NB4 (cell line): ENCODE measurements at regions not wholly inside any gene's neighbourhood (a gene's known extent, or its start where the extent isn't known, plus 50 kb on each side); places are given as distances from the start of the nearest gene placed in this dataset.

Experiments used
- DNase-seq: peaks from one replicate; pipeline ENCODE4 v3.0.0; 2010; ENCODE audit warnings: low read depth
- H3K4me3 ChIP-seq: one replicate; pipeline ENCODE4 v1.5.1; 2011; ENCODE audit warnings: mild to moderate bottlenecking, low read depth, low read length, moderate library complexity
- MYC ChIP-seq: IDR thresholded peaks from 2 replicates; pipeline ENCODE4 v1.6.1; 2011; ENCODE audit warnings: low read depth, low read length
- POLR2A ChIP-seq: IDR thresholded peaks from 2 replicates; pipeline ENCODE4 v1.6.1; 2011; ENCODE audit warnings: mild to moderate bottlenecking; ENCODE audit not compliant: insufficient read length; ENCODE audit errors: extremely low read depth
- TF ChIP-seq, protein P1 (sequence below): IDR thresholded peaks from 2 replicates; pipeline ENCODE4 v1.6.1; 2011; ENCODE audit warnings: low read depth, low read length
- TF ChIP-seq, protein P2 (sequence below): IDR thresholded peaks from one replicate; pipeline ENCODE4 v1.5.1; 2012; ENCODE audit warnings: low read depth, low read length

DNA sequence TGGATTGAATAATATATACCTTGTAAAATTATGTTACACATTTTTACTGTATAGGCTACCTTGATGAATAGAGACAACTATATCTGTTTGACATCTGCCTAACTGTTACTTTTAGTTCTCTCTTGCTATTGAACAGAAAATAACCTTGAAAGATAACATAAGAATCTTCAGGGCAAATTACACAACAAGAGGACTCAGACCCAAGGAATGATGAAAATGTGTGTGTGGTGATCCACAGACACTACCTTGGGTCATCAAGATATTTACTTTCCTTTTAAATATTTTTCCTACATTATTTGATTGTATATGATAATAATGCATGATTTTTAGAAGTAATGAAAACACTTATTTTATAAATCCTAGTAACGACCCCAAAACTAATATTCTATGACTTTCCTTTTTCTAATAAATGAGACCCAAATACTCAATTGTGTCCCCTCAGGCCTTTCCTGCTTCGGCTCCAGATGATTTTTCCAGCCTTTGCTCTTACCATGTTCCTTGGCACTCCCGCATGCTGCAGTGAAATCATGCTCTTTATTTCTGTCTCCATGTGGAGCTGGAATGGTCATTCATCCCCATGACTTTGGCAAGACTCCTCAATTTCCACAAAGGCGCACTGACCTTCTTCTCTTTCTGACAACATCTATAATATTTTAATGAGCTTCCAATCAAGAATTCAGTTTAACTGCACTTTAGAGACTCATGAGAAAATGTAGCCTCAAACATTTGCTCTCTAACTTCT lies 187.6 kb downstream of the EPM2A start:
- no peak for DNase-seq
- TF ChIP-seq POLR2A (no peak), MYC (no peak)
- TF ChIP-seq, protein P1, sequence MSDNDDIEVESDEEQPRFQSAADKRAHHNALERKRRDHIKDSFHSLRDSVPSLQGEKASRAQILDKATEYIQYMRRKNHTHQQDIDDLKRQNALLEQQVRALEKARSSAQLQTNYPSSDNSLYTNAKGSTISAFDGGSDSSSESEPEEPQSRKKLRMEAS = no peak
- TF ChIP-seq, protein P2, sequence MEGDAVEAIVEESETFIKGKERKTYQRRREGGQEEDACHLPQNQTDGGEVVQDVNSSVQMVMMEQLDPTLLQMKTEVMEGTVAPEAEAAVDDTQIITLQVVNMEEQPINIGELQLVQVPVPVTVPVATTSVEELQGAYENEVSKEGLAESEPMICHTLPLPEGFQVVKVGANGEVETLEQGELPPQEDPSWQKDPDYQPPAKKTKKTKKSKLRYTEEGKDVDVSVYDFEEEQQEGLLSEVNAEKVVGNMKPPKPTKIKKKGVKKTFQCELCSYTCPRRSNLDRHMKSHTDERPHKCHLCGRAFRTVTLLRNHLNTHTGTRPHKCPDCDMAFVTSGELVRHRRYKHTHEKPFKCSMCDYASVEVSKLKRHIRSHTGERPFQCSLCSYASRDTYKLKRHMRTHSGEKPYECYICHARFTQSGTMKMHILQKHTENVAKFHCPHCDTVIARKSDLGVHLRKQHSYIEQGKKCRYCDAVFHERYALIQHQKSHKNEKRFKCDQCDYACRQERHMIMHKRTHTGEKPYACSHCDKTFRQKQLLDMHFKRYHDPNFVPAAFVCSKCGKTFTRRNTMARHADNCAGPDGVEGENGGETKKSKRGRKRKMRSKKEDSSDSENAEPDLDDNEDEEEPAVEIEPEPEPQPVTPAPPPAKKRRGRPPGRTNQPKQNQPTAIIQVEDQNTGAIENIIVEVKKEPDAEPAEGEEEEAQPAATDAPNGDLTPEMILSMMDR = no peak
- H3K4me3 ChIP-seq = no peak overlapping the region

- TF ChIP-seq MYC (no peak), POLR2A (no peak)
- TF ChIP-seq, protein P2 = no peak
- TF ChIP-seq, protein P1 = no peak
- H3K4me3 ChIP-seq = no peak overlapping the region
- DNase-seq = no peak
Observed at GRCh38 chr6:145548933-145549648, 186.2 kb downstream of the EPM2A start.

DNA sequence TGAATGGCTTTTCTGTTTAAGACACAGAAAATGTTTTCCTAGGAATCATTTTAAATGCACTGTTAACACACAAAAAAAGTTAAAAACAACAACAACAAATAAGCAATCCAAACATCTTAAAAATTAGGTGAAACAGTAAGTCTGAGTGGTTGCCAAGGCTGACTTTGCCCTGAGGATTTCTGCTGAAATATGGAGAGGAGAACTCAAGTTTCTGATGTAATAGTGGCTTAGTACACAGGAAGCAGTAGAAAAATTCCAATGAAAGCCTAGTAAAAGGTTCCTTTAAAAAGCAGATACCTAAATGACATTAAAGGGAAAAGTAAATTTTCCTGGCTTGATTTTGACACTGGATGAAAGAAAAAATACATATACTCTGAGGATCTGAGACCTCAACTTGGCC lies 184.2 kb downstream of the EPM2A start:
- TF ChIP-seq MYC (no peak), POLR2A (no peak)
- TF ChIP-seq, protein P1 = no peak
- TF ChIP-seq, protein P2 = no peak
- no peak overlapping the region for H3K4me3 ChIP-seq
- DNase-seq = no peak

GRCh38 chr6:145555084-145555483 lies 180.2 kb downstream of the EPM2A start:
- H3K4me3 ChIP-seq = no peak overlapping the region
- DNase-seq = no peak
- TF ChIP-seq MYC = no peak

DNA sequence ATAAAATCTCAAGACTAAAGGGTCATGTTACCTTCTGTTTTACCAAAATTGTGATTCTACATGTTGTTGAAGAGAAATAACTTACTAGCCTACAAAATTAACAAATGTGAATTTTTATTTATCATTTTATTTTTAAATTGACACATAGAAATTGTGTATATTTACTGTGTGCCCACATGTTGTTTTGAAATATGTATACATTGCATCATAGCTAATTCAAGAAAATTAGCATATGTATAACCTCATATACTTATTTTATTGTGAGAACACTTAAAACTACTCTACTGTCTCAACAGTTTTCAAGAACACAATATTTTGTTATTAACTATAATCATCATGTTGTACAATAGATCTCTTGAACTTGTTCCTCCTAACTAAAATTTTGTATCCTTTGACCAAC lies 177.8 kb downstream of the EPM2A start:
- DNase-seq = no peak
- no peak overlapping the region for H3K4me3 ChIP-seq
- TF ChIP-seq POLR2A (no peak), MYC (no peak)
- TF ChIP-seq, protein P2 = no peak
- TF ChIP-seq, protein P1 = no peak

DNA sequence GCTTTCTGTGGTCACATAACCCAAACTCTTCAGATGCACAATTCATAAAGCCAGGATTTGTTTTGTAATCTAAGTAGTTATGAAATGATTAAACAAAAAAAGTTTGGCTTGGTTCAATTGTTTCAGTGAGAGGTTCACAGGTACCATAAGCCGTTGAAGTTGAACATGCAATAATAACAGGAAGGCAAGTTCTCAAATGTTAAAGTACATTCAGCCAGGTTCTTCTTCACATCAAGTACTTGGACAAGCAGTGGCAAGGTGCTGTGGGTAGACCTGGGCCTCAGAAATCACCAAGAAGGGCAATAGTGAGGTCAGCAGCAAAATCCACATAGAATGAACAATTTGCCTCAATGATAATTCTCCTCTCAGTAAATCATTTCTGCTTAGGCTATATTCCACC lies 175.5 kb downstream of the EPM2A start:
- no peak for DNase-seq
- TF ChIP-seq, protein P1 = no peak
- TF ChIP-seq, protein P2 = no peak
- TF ChIP-seq POLR2A (no peak), MYC (no peak)
- H3K4me3 ChIP-seq = no peak overlapping the region
